DOHH2 (cell line): ENCODE measurements at regions not wholly inside any gene's neighbourhood (a gene's known extent, or its start where the extent isn't known, plus 50 kb on each side); places are given as distances from the start of the nearest gene placed in this dataset.

Experiments used
- CTCF ChIP-seq: fragments of 200-600 bp; sonication (generic); IDR thresholded peaks from one replicate; pipeline ENCODE4 v1.5.1; 2014; ENCODE audit warnings: antibody characterized with exemption, mild to moderate bottlenecking, low read depth, low read length; ENCODE audit not compliant: poor library complexity, severe bottlenecking
- EZH2phosphoT487 ChIP-seq: fragments of 200-600 bp; sonication (generic); IDR thresholded peaks from 2 replicates; pipeline ENCODE4 v1.6.1; 2017; ENCODE audit warnings: borderline replicate concordance, mild to moderate bottlenecking, antibody characterized with exemption, low read length, moderate library complexity, mixed read lengths

- TF ChIP-seq CTCF (no peak), EZH2phosphoT487 (no peak)
These were observed 77.9 kb upstream of the KLF7 start for GRCh38 chr2:207243601-207244000.
